Left ventricle myocardium inferior (tissue), 1 donor: ENCODE measurements at regions not wholly inside any gene's neighbourhood (a gene's known extent, or its start where the extent isn't known, plus 50 kb on each side); places are given as distances from the start of the nearest gene placed in this dataset.

Source experiments
- DNase-seq: peaks from one replicate; pipeline ENCODE4 v3.0.0-alpha.2; 2020
- H3K27ac ChIP-seq: fragments of 200-600 bp; replicated peaks from 2 replicates; pipeline ENCODE4 v1.8.0; 2021
- H3K27me3 ChIP-seq: fragments of 200-600 bp; 2 replicates; pipeline ENCODE4 v1.8.0; 2021; ENCODE audit warnings: low read depth
- H3K36me3 ChIP-seq: fragments of 200-600 bp; 2 replicates; pipeline ENCODE4 v1.8.0; 2021
- H3K4me1 ChIP-seq: fragments of 200-600 bp; 2 replicates; pipeline ENCODE4 v1.8.0; 2021
- H3K4me3 ChIP-seq: fragments of 200-600 bp; 2 replicates; pipeline ENCODE4 v1.8.0; 2021; ENCODE audit warnings: mild to moderate bottlenecking, moderate library complexity
- H3K9me3 ChIP-seq: fragments of 200-600 bp; replicated peaks from 2 replicates; pipeline ENCODE4 v1.8.0; 2021
- CTCF ChIP-seq: fragments of 200-600 bp; IDR thresholded peaks from 2 replicates; pipeline ENCODE4 v1.8.0; 2021; ENCODE audit warnings: antibody characterized with exemption, mild to moderate bottlenecking, borderline replicate concordance
- intact Hi-C: fragments of 100-400 bp; cut with micrococcal nuclease; formaldehyde crosslinking; loops from one replicate; pipeline ENCODE4 v1.11.0; 2022
- donor health status: DM: no; HTN: yes; CAD: no; lungs with severe emphysema.

GRCh38 chr3:145900056-145900829 is 260.7 kb downstream of the PLOD2 start:
- intact Hi-C loops: no loop called here
- TF ChIP-seq CTCF: no peak
- DNase-seq: no peak

DNA sequence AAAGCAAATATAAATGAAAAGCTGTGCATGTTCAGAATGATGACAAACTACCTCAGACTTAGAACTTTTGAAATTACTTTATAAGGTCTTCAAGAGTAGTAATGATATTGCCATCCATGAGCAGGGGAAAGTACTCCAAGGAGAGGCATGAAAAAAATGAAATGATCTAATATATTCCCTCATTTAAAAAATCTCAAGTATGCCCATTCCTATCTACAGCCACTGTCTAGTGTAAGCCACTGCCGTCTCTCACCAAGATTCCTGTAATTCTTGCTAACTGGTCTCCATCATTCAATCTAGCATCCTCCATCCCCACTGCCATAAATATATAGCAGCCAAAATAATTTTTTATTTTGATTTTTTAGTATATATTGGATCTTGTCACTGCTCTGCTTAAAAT is 258.8 kb downstream of the PLOD2 start:
- DNase-seq: no peak
- intact Hi-C loops: no loop called here
- H3K9me3 ChIP-seq: no peaks in the 10 kb centered on the region
- TF ChIP-seq CTCF: no peak
- H3K27me3 ChIP-seq: no peaks in the 10 kb centered on the region
- no peaks in the 10 kb centered on the region for H3K4me1 ChIP-seq
- no peak overlapping the region for H3K4me3 ChIP-seq
- H3K27ac ChIP-seq: no peak overlapping the region
- H3K36me3 ChIP-seq: no peaks in the 10 kb centered on the region

More at GRCh38 chr3:145900056-145900829, 260.7 kb downstream of the PLOD2 start:
- Histone ChIP-seq H3K4me3 (no peak overlapping the region), H3K4me1 (no peaks in the 10 kb centered on the region), H3K36me3 (no peaks in the 10 kb centered on the region), H3K27me3 (no peaks in the 10 kb centered on the region), H3K27ac (no peak overlapping the region), H3K9me3 (no peaks in the 10 kb centered on the region)

DNA sequence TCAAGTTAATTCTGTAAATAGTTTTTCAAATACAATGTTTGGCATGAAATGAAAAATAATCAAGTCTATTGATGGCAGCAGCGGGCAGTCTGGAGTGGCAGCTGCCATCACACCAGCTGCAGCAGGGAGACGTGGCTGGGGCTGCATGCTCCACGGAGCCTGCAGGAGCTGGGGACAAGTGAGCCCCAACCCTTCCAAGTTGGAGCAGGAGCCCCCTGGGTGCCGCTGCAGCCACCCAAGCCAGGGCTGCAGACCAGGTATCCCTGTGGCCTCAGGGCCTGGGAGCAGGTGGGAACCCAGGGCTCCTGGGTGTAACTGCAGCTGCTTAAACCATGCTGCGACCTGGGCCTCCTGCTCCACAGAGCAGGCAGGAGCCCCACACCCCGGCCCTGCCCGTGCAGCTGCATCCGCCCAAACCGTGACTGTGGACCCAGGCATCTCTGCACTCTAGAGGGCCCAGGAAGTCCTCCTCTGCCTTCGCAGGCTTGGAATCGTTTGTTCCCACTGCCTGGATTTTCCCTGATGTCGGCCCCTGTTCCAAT is 257.4 kb downstream of the PLOD2 start:
- no peaks in the 10 kb centered on the region for H3K4me1 ChIP-seq
- no peaks in the 10 kb centered on the region for H3K9me3 ChIP-seq
- no peak for TF ChIP-seq CTCF
- no peak overlapping the region for H3K4me3 ChIP-seq
- intact Hi-C loops: no loop called here
- H3K36me3 ChIP-seq: no peaks in the 10 kb centered on the region
- H3K27ac ChIP-seq: no peak overlapping the region
- no peak for DNase-seq
- H3K27me3 ChIP-seq: no peaks in the 10 kb centered on the region

DNA sequence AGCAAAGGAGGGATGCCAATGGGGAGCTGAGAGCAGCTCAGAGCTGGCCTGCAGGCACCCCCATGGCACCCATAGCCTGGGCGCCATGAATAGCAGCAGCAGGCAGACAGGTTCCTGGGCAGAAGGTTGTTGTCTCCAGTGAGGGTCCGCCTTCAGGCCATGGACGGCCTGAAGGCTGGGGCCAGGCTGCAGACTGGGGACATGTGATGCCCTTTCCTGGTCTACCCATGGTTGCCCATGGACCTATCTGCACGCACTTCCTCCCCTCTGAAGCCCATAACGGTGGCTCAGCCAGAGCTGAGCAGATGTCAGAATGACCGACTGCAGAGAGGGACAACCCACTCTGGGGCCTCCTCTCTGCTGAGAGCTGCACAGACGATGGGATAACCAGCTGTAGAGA is 256.8 kb downstream of the PLOD2 start:
- Histone ChIP-seq H3K9me3 (no peaks in the 10 kb centered on the region), H3K27me3 (no peaks in the 10 kb centered on the region), H3K36me3 (no peaks in the 10 kb centered on the region), H3K4me1 (no peaks in the 10 kb centered on the region), H3K27ac (no peak overlapping the region), H3K4me3 (no peak overlapping the region)
- intact Hi-C loops: no loop called here
- TF ChIP-seq CTCF: no peak
- DNase-seq: no peak

DNA sequence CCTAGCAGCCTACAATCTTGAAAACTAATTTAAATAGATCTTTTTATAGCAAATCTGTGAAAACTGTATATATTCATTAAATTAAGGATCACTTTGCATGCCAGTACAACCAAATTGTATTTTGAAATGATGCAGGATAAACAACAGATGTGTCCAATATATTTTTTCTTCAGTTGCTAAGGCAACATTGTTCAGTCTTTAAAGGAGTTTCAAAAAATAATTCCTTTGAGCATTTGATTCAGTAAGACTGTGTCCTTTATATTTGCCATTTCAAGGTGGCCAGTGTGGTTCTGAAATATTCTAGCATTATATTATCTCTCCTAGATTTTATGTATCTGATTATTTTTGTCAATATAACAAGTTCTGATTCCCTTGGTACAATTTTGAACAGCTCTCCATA is 254.7 kb downstream of the PLOD2 start:
- no peak for TF ChIP-seq CTCF
- no peaks in the 10 kb centered on the region for H3K36me3 ChIP-seq
- intact Hi-C loops: no loop called here
- no peaks in the 10 kb centered on the region for H3K27me3 ChIP-seq
- H3K27ac ChIP-seq: no peak overlapping the region
- H3K9me3 ChIP-seq: no peaks in the 10 kb centered on the region
- H3K4me3 ChIP-seq: no peak overlapping the region
- no peaks in the 10 kb centered on the region for H3K4me1 ChIP-seq
- no peak for DNase-seq
